ENCODE measurements at regions not wholly inside any gene's neighbourhood (a gene's known extent, or its start where the extent isn't known, plus 50 kb on each side); places are given as distances from the start of the nearest gene placed in this dataset.

DNA sequence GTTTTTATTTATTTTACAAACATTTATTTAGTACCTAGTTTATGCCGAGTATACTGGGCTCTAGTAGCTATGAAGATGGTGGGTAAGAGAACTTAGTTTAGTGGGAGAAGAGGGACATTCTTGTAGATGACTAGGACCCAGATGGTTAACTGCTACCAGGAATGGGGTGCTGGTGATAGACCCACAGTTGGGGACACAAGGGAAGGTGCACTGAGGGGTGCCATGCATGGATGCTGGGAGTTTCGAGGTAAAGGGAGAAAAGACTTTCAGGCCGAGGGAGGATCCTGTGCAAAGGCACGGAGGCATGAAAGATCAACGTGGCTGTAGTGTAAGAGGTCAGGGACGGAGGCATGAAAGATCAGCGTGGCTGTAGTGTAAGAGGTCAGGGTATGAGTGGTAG is 204.2 kb upstream of the HABP2 start:
- Histone ChIP-seq H4K20me1 (replicated peaks; ENCODE audit: insufficient read depth) (no peaks in the 10 kb centered on the region), H3K4me3 (no peak overlapping the region), H3K27me3 (ENCODE audit: insufficient read depth) (no peaks in the 10 kb centered on the region), H3F3A (replicated peaks; ENCODE audit: low read depth) (no peaks in the 10 kb centered on the region), H3K27ac (ENCODE audit: low read depth) (no peak overlapping the region), H2AFZ (no peak overlapping the region), H3K9me2 (ENCODE audit: insufficient read depth) (0 out of 2 replicates have a peak, but pooled peaks cover 4% of the 10 kb centered on the region), H3K36me3 (ENCODE audit: insufficient read depth) (no peaks in the 10 kb centered on the region), H3K4me1 (ENCODE audit: insufficient read depth) (peaks cover 10% of the 10 kb centered on the region; the same call in 1 of the 2 replicates), H3K79me2 (replicated peaks; ENCODE audit: insufficient read depth) (no peaks in the 10 kb centered on the region), H3K4me2 (no peak overlapping the region)
- Mint-ChIP-seq H3K4me3 (no peak overlapping the region), H3K9me3 (no peaks in the 10 kb centered on the region), H3K27me3 (ENCODE audit: insufficient read depth, low read depth, poor library complexity) (peaks cover 5% of the 10 kb centered on the region), H3K36me3 (ENCODE audit: low read depth) (no peaks in the 10 kb centered on the region), H3K4me1 (peaks cover 21% of the 10 kb centered on the region), H3K27ac (no peak overlapping the region; the same call in 1 of the 2 replicates)
- TF ChIP-seq EZH2 (IDR thresholded peaks at IDR 0.05; ENCODE audit: low read depth, unreplicated experiment): no peak
- TF ChIP-seq, protein P1, sequence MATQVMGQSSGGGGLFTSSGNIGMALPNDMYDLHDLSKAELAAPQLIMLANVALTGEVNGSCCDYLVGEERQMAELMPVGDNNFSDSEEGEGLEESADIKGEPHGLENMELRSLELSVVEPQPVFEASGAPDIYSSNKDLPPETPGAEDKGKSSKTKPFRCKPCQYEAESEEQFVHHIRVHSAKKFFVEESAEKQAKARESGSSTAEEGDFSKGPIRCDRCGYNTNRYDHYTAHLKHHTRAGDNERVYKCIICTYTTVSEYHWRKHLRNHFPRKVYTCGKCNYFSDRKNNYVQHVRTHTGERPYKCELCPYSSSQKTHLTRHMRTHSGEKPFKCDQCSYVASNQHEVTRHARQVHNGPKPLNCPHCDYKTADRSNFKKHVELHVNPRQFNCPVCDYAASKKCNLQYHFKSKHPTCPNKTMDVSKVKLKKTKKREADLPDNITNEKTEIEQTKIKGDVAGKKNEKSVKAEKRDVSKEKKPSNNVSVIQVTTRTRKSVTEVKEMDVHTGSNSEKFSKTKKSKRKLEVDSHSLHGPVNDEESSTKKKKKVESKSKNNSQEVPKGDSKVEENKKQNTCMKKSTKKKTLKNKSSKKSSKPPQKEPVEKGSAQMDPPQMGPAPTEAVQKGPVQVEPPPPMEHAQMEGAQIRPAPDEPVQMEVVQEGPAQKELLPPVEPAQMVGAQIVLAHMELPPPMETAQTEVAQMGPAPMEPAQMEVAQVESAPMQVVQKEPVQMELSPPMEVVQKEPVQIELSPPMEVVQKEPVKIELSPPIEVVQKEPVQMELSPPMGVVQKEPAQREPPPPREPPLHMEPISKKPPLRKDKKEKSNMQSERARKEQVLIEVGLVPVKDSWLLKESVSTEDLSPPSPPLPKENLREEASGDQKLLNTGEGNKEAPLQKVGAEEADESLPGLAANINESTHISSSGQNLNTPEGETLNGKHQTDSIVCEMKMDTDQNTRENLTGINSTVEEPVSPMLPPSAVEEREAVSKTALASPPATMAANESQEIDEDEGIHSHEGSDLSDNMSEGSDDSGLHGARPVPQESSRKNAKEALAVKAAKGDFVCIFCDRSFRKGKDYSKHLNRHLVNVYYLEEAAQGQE (IDR thresholded peaks at IDR 0.05; ENCODE audit: unreplicated experiment): no peak
- no peak for TF ChIP-seq NANOG (IDR thresholded peaks at IDR 0.05; ENCODE audit: borderline replicate concordance)
- TF ChIP-seq STAT1 (IDR thresholded peaks at IDR 0.05; ENCODE audit: unreplicated experiment): no peak
- TF ChIP-seq ETS1 (IDR thresholded peaks at IDR 0.05): no peak
- TF ChIP-seq JUNB (IDR thresholded peaks at IDR 0.05; ENCODE audit: unreplicated experiment): no peak
- TF ChIP-seq EZH2phosphoT487 (IDR thresholded peaks at IDR 0.05; ENCODE audit: unreplicated experiment): no peak
- no peak for TF ChIP-seq POLR2AphosphoS5 (IDR thresholded peaks at IDR 0.05; ENCODE audit: low read depth)
- no peak for TF ChIP-seq ZNF114 (CRISPR knock-in tag; IDR thresholded peaks at IDR 0.05)
- TF ChIP-seq ZNF331 (CRISPR knock-in tag; IDR thresholded peaks at IDR 0.05; ENCODE audit: low read depth): no peak
- TF ChIP-seq CREB1 (CRISPR knock-in tag; IDR thresholded peaks at IDR 0.05; ENCODE audit: low read depth): no peak
- TF ChIP-seq ZNF462 (CRISPR knock-in tag; IDR thresholded peaks at IDR 0.05): no peak
- TF ChIP-seq, protein P2, sequence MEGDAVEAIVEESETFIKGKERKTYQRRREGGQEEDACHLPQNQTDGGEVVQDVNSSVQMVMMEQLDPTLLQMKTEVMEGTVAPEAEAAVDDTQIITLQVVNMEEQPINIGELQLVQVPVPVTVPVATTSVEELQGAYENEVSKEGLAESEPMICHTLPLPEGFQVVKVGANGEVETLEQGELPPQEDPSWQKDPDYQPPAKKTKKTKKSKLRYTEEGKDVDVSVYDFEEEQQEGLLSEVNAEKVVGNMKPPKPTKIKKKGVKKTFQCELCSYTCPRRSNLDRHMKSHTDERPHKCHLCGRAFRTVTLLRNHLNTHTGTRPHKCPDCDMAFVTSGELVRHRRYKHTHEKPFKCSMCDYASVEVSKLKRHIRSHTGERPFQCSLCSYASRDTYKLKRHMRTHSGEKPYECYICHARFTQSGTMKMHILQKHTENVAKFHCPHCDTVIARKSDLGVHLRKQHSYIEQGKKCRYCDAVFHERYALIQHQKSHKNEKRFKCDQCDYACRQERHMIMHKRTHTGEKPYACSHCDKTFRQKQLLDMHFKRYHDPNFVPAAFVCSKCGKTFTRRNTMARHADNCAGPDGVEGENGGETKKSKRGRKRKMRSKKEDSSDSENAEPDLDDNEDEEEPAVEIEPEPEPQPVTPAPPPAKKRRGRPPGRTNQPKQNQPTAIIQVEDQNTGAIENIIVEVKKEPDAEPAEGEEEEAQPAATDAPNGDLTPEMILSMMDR (conservative IDR thresholded peaks at IDR 0.05; ENCODE audit: low read depth in 2 of 2): no peak
- no peak for ATAC-seq
- no peak for DNase-seq (ENCODE audit: low spot score)
